NCI-H69 (cell line): ENCODE measurements at regions not wholly inside any gene's neighbourhood (a gene's known extent, or its start where the extent isn't known, plus 50 kb on each side); places are given as distances from the start of the nearest gene placed in this dataset.

ENCODE experiments used
- DNase-seq: peaks from one replicate; lab custom pipeline; 2025; lab: John Stamatoyannopoulos, UW

DNA sequence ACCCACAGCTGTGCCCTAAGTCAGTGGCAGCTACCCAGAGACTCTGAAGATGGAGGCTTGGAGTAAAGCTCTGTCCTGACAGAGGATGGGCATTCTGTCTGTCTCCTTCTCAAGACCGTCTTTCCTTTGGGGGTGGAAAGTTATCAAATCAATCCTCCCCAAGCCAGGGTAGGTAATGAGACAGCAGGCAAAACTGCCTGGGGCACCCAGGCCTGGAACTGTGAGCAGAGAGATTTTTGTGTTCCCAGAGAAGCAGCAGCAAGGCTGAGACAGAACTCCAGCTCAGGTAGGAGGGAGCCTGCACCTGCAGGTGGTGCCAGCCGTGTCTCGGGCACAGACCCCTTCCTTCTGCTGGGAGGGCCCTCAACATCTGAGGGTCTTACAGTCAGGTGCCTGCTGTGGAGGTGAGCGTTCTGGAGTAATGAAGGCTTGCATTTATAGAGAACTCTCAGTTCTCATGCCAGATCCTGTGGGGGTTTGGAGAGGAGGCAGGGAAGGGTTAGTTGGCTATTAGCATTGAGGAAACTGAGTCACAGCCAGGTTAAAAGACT, 95.6 kb downstream of the RIPK4 start:
- no peak for DNase-seq

DNA sequence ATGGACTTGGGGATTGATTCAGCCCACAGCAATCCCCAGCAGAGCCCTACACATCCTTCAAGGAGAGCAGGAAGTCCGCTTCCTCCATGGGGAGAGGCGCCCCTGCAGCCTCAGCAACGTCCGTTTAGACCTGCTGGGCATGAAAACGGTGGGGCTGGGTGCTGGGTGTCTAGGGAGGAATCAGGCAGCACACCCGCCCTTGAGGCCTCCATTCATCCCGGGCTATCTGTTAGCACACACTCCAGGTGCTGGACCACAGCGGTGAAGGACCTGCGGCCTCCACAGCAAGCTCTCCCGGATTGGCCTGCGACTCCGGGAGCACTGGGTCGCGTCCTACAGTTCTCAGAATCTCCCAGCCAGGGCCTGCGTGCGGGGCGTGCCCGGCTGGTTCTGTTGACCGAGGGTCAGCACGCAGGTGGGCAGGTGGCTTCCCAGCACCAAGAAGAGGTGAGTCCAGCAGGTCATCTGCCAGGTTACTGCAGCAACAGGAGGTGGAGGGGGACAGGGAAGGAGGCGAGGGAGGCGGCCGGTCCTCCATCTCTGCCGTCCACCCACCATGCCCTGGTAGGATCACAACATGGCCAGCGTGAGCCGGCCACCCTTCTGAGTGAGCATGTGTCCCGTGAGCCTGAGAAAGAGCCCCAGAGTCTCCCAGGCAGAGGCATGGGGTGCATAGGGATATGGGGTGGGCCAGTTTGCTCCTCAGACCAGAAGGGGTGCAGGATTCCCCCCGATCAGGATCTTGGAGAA, 96.6 kb downstream of the RIPK4 start:
- no peak for DNase-seq

DNA sequence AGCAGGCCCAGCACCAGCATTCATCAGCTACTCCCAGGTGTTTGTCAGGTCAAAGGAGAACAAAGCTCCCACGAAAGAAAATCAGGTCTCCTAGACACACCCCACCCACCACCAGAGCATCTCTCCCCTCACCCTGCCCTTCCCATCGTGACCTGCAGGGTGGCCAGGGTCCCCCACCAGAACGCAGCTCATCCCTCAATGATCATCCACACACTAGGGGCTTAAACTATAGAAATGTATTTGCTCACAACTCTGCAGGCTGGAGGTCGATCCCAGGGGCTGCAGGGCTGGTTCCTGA, 97.4 kb downstream of the RIPK4 start:
- no peak for DNase-seq

DNA sequence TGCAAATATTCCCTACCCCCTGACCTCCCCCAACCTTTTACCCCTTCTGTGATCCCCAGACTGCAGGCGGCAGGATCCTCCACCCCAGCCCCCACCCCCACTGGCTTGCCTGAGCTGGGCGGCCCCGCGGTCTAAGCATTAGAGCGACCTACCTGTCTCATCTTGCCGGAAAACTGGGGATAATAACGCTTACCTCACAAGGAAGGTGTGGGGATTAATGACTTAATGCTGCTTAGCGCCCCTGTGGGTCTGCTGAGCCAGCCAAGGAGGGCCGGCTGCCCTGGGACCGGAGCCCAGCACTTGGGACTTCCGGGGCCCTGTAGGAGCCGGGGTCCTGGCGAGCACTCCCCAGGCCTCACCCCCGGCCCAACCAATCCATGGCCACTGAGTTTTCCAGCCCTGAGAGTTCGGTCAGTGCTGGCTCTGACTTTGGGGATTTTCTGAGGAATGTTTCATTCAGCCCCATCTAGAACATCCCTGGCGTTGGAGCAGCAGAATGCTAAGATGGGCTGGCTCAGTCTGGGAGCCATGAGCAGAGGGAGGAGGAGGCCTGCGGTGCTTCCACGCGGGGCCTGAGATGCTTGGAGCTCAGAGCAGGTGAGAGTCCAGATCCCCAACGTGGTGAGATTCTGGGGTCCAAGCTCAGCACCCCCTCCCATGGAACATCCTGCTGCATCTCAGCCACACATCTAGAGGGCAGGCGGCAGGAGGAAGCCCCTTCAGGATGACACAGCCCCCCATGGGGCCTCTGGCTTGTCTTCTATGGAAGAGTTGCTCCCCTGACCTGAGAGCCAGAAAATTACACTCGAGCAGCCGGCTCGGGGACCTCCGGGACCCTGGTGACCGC, 97.9 kb downstream of the RIPK4 start:
- no peak for DNase-seq

DNA sequence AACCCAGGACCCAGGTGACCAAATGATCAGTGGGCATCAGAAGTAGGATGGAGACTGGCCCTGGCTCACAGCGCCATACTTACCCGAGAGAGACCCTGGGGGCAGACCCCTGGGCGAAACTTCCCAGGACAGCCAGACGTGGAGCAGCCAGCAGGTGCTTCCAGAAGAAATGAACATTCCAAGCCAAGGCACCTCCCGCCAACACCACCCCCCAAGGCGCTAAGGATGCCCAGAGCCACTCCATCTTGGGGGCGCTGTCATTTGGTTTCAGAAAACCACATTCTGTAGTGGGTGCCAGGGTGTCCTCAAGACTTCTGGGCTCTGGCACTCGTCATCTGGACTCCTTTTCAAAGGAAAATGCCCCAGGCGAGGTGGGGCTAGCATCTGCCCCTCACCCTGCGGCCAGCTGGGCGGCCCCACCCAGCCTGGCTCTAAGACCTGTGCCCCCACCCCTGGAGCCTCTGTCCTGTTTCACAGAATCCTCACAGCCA, 98.8 kb downstream of the RIPK4 start:
- no peak for DNase-seq

DNA sequence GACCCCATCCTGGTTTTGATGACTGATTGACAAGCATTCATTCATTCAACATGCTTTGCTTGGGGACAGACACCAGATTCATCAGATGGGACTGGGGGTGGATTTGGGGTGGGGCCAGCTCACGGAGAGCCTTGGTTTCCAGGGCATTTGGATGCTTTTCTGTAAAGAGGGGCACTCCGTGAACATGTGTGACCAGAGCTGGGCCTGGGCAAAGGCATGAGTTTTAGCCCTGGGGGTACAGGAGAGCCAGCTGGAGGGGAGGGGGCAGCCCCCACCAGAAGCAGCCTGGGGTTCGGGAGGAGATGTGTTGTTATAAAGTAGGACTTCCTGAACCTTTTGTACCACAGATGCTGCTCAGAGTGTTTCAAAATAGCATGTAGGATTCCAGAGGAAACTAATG, 99.7 kb downstream of the RIPK4 start:
- DNase-seq: no peak

DNA sequence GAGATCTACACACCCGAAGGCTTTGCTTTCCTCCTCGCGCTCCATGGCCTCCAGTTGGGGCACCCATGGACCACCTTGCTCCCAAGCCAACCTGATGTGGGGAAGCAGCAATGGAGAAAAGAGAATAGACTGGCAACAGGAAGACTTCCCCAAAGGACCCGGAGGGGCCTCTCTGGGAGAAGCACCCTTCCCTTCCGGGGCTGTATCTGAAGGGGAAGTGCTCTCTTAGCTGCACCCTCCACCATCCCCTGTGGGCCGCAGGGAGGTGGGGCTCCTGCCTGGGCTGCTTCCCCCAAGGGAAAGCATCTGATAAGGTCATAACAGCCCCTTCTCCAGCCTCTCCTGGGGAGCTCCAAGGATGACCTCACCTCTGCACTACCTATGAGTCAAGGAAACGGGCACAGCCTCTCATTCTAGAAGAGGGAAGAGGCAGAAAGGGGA, 100.2 kb downstream of the RIPK4 start:
- DNase-seq: no peak

DNA sequence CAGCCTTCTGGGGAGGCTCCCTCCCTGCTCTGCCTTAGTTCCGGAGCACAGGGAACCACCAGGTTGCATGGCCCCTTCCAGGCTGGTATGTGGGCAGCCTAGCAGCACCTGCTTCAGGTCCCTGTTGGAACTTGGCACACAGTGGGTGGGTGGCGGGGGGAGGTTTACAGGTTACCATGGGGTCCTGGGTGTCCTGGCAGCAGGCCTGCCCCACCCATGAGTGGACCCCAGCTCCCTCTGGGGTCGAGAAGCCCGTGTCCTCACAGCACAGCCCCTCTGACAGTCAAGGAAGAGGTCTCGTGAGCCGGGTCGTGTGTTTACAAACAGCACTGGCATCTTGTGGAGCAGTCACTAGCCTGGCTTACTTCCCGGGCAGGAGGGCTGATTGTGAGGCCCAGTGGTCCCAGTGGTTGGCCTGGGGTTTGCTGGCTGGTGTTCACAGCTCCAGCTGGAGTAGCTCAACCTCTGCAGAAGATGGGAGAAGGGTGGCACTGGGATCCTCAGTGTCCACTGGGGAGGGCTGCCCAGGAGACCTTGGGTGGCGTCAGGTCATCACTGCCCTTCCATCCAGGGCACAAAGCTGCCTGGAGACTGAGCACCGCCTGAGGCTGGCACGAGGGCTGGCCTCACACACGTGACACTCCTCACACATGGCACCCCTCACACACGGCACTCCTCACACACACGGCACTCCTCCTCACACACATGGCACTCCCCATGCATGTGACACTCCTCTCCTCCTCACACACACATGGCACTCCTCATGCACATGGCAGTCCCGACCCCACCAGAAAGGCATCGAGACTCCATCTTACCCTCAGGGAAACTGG, 100.9 kb downstream of the RIPK4 start:
- no peak for DNase-seq

DNA sequence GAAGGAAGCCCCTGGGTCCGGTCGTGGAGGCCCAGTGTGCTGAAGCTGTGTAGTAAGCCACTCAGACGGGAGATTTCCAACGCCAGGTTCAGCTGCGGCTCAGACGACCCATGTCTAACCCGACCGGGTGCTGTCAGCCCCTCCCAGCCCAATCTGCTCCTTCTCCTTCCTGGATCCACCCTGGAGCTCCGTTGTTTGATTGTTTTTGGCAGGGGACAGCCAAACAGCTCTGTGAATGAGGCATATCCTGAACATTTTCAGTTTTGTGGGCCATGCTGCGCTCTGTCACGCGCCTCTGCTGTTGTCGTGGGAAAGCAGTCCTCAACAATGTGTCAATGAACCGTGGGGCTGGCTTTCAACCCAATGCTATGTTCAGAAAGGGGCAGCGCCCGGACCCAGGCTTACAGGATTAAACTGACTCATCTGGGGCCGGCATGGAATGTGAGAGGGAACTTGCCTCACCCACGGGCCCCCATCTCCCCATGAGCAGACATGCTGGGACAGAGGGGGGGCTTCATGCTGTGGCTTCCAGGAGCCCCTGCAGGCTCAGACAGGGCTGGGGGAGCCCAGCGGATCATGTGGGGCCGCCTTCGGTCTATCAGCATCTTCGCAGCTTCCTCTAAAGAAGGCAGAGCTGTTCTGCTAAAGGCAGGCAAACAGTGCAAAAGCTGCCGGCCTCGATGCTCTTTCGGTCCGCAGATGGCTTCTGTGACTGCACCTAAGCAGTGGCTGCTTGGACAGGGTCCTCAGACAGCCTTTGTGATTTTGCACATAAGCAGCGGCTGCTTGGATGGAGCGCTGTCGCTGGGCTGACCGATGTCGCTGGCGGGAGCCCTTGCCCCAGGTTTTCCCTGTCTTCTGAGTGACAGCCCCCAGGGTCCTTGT, 101.7 kb downstream of the RIPK4 start:
- DNase-seq: no peak

DNA sequence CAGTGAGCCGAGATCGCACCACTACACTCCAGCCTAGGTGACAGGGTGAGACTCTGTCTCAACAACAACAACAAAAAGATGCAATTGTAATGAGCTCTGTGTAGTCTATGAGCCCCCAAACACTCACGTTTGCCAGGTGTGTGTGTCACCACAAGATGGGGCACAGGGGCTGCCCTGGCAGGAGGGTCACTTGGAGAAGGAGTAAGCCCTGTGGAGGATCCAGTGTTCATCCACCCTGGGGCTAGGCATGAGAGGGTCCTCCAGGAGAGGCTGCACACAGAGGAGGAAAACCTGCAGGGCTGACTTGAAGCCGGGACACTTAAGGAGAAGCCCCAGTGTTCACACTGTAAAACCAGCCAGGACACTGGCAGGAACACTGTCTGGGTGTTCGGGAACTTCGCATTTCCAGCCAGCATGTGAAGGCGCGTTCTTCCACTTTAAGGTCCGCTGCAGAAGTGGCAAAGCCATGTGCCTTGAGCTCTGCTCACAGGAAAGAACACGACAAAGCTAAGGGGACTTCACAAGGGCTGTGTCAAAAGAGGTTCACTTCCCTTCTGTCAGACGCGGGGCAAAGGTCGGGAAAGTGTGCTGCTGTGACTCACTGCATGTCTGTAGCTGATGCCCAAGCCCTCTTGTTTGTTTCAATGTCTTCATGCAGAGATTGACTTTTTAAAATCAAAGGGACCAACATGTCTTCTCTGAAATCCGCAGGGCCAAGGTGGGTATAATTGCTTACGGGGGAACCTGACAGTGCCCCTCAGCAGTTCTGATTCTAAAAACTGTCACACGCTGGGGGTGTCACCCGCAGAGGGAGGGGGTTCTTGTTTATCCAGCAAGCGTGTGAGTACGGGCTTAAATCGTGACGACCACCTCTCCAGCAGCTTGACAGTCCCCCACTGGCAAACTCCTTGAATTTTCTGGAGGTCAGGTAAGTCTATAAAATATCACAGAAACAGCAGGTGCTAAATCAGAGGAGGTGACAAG, 102.8 kb downstream of the RIPK4 start:
- peak; percentile 39 for DNase-seq

DNA sequence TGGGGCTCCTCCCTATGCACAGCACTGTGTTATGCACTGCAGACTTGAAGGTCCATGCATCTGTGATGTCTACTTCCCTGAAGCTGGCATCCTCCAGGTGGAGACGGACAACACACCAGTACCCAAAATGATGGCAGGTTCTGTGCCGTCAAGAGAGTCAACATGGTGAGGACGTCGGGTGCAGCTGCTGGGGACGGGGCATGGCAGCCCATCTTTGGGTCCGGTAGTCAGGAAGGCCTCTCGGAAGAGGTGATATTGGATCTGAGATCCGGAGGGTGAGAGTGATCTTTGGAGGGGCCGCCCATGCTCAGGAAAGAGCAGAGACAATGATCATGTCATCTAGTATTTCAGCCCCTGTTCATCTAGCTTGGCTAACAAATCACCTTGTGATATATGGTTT, 104.1 kb downstream of the RIPK4 start:
- DNase-seq: no peak

DNA sequence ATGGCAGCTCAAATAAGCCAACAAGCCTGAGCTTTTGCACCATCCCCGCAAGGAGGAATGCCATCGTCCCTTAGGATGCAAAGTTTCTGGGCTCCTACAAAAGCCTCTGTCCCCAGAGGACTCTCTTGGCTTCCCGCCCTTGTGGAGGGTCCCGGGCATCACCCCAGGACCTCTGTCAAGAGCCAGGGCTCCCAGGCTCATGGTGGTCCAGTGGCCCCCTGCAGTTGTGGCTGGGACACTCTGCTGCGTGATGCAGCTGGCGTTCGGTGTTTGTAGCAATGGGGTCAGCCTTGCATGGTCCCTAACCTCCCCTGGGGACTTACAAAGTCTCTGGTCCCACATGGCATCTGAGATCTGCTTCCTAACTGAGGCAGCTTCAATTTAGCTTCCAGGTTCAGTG, 104.7 kb downstream of the RIPK4 start:
- no peak for DNase-seq

DNA sequence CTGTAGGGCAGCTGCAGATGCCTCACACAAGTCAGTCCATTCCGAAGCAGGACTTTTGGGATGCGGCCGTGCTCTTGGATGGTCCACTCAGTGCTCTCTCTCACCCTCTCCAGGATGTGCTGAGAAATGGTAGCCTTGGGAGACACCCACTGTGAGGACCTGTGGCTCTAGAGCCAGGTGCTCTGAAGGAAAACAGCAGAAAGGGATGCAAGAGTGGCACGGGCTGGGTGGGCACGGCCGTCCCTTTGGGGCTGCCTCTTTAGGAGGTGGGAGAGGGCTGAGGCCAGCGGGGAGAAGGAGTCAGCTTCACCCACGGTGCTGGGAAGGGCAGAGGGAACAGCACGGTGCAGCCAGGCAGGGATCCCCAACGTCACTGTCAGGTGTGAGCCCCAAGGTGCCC, 106.1 kb downstream of the RIPK4 start:
- DNase-seq: no peak

DNA sequence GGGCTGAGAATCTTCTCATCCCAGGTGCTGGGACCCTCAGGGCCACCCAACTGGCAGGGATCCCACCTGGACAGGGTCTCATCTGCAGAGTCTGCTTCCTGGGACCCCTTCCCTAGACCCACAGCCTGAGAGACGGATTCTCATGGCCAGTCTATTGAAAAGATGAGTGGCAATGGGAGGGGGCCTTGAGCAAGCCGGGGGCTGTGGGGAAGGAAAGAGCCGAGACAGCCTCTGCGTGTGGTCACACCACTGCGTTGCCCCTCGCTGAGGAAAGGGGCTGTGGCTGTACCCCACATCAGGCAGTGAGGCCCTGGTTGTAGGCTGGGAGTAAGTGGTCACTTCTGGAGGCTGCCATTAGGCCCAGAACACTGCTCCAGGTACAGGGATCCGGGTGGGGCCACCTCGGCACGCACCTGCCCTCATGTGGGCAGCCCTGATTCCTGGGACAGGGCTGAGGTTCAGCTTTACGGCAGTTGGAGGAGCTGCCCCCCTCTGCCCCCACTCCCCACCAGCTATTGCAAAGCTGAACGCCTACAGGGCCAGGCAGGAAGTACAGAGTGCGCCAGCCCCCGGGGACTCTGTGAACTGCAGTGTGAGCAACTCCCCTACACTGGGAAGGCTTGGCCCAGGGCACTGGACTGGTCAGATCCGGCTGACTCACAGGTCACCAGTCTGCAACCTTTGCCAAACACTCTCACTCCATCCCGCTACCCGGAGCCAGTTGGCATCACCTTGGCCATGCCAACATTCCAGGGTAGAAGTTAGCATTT, 106.9 kb downstream of the RIPK4 start:
- no peak for DNase-seq

DNA sequence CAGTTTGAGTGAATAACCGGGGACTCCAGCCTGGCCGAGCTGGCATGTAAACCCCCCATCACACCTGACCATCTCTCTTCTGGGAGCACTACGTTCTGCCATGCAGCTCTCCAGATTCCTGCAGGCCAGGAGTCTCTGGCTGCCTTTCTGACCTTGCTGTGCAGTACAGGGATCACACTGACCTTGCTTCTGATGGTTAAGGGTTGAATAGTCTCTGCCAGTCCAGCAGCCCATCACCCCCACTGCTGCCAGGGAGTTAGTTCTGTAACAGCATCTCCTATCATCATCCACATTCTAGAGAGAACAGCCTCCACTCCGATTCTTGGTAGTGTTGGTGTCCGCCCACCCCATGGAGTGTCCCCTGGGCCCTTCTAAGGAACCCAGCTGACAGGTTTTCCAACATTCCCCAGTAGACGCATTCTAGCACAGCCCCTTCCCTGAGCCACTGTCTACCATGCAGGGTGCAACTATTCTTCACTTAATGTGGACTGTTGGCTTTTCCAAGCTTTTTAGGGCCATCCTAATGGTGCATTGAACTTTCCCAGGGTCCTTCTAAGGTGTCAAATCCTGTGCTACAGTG, 109.8 kb downstream of the RIPK4 start:
- no peak for DNase-seq

DNA sequence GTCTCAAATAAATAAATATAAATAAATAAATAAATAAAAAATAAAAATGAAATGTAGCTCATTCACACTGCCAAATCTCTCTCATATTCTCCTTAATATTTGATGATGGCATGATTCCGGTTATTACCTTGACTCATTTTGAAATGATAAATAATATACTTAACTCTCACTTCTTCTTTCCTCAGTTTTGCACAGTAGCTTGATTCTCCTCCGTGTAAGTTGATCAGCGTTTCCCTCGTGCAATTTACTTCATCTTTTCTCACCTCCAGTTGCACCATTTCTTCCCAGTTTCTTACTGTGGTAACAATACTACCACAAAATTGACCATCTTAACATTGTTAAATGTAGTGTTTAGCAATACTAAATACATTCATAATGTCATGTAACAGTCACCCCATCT, 111.6 kb downstream of the RIPK4 start:
- no peak for DNase-seq

DNA sequence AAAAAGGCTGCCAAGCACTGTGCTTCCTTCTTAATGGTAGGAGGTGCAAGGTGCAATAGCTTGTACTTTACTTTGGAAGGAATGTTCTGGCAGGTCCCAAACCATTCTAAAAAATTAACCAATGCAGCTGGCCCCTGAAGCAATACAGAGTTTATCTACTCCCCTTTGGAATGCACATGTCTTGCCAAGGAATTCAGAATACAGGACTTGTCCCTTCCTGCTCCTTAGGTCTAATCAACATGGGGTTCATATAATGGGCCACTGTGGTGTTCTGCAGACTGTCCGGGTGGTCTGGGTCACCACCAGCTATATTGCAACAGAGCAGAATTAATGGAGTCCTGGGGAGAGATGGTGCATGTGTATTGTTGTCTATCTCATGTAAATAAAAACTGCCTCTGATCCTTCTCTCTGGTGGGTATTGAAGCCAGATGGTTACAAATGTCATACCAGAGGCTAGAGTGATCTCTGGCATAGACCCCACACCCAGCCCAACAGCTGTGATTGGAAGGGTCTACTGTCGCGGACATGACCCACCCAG, 112.8 kb downstream of the RIPK4 start:
- DNase-seq: no peak

DNA sequence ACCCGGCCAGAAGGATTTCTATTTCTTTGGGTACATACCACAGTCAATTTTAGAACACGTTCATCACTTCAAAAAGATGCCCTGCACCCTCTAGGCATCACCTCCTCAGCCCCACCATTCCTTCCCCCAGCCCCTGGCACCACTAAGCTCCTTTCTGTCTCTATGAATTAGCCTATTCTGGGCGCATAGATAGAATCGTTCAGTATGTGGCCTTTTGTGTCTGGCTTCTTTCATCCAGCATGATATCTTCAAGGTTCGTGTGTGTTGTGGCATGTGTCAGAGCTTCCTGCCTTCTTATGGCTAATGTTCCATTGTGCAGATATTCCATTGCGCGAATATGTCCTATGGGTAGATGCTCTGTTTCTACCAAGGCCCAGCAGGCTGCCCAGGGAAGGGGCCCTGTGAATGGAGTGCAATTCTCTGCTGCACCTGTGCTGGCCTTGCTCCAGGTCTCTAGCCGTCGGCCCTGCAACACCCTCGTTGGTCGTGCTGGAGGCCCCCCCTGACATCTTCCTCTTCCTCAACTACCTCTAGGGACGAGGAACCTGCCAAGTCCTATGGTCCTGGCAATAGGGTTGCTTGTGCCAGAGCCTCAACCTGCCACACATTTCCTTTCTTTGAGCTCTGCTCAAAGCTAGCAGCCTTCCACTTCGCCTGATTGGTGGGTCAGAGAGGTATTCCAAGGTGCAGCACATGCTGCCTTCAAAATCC, 113.5 kb downstream of the RIPK4 start:
- DNase-seq: no peak
